ENCODE measurements at regions not wholly inside any gene's neighbourhood (a gene's known extent, or its start where the extent isn't known, plus 50 kb on each side); places are given as distances from the start of the nearest gene placed in this dataset.

GRCh38 chr9:130782886-130783530 is 52.0 kb upstream of the ABL1 start:
- DNase-seq (ENCODE audit: low spot score) (no peak), ATAC-seq (no peak)
- Mint-ChIP-seq H3K9me3 (no peaks in the 10 kb centered on the region), H3K4me3 (no peak overlapping the region), H3K27me3 (ENCODE audit: low read depth) (no peaks in the 10 kb centered on the region), H3K36me3 (no peaks in the 10 kb centered on the region), H3K27ac (no peak overlapping the region), H3K4me1 (peaks cover 24% of the 10 kb centered on the region)
- ChIA-PET POLR2A (no interaction called here), CTCF (interaction anchor here (1.3 kb wide), 1 partner anchor 84 kb away, joined by 6 read pairs; no protein-coding TSS in a partner anchor)
- TF ChIP-seq ESRRA (CRISPR knock-in tag; IDR thresholded peaks at IDR 0.05; ENCODE audit: borderline replicate concordance), result no peak
- no peak for TF ChIP-seq SMAD4 (CRISPR knock-in tag; IDR thresholded peaks at IDR 0.05)
- no peak for TF ChIP-seq E2F1 (CRISPR knock-in tag; IDR thresholded peaks at IDR 0.05)
- no peak for TF ChIP-seq PREB (CRISPR knock-in tag; IDR thresholded peaks at IDR 0.05; ENCODE audit: borderline replicate concordance)
- TF ChIP-seq JAZF1 (CRISPR knock-in tag; IDR thresholded peaks at IDR 0.05), result peak; percentile 10; the same call in 1 of the 2 replicates

GRCh38 chr9:130785053-130785452 is 50.0 kb upstream of the ABL1 start:
- Mint-ChIP-seq H3K27me3 (ENCODE audit: low read depth) (no peaks in the 10 kb centered on the region), H3K36me3 (peaks cover 14% of the 10 kb centered on the region), H3K4me3 (no peak overlapping the region), H3K9me3 (peaks cover 16% of the 10 kb centered on the region), H3K4me1 (peaks cover 24% of the 10 kb centered on the region), H3K27ac (no peak overlapping the region)
- ChIA-PET CTCF (no interaction called here), POLR2A (no interaction called here)
- TF ChIP-seq EMX1 (CRISPR knock-in tag; IDR thresholded peaks at IDR 0.05) (no peak), CREB1 (CRISPR knock-in tag; IDR thresholded peaks at IDR 0.05) (no peak), ATF2 (CRISPR knock-in tag; IDR thresholded peaks at IDR 0.05; ENCODE audit: borderline replicate concordance, low read depth) (no peak)
- ATAC-seq (no peak), DNase-seq (ENCODE audit: low spot score) (no peak)

Data from WTC11 (cell line).